Parathyroid adenoma (tissue), 2 donors: ENCODE measurements at regions not wholly inside any gene's neighbourhood (a gene's known extent, or its start where the extent isn't known, plus 50 kb on each side); places are given as distances from the start of the nearest gene placed in this dataset.

Source experiments
- H2AFZ ChIP-seq: fragments of 300-600 bp; sonication (generic); one replicate; pipeline ENCODE4 v1.7.0; 2017; ENCODE audit warnings: antibody characterized with exemption, mild to moderate bottlenecking
- H3K27ac ChIP-seq: fragments of 300-600 bp; sonication (generic); one replicate; pipeline ENCODE4 v1.7.0; 2017
- H3K27me3 ChIP-seq: fragments of 300-600 bp; sonication (generic); one replicate; pipeline ENCODE4 v1.7.0; 2017; ENCODE audit warnings: low read length; ENCODE audit not compliant: control insufficient read depth, insufficient read depth
- H3K36me3 ChIP-seq: fragments of 300-600 bp; sonication (generic); one replicate; pipeline ENCODE4 v1.7.0; 2017; ENCODE audit warnings: low read length; ENCODE audit not compliant: control insufficient read depth, insufficient read depth
- H3K4me1 ChIP-seq: fragments of 300-600 bp; sonication (generic); one replicate; pipeline ENCODE4 v1.7.0; 2017; ENCODE audit warnings: control low read depth
- H3K4me2 ChIP-seq: fragments of 300-600 bp; sonication (generic); one replicate; pipeline ENCODE4 v1.7.0; 2017; ENCODE audit warnings: low read length
- H3K4me3 ChIP-seq: fragments of 300-600 bp; sonication (generic); one replicate; pipeline ENCODE4 v1.7.0; 2017; ENCODE audit warnings: low read depth, low read length
- H3K79me2 ChIP-seq: fragments of 300-600 bp; sonication (generic); one replicate; pipeline ENCODE4 v1.7.0; 2017; ENCODE audit warnings: control low read depth
- H3K9ac ChIP-seq: fragments of 300-600 bp; sonication (generic); one replicate; pipeline ENCODE4 v1.7.0; 2017; ENCODE audit warnings: mild to moderate bottlenecking
- H3K9me3 ChIP-seq: fragments of 300-600 bp; sonication (generic); one replicate; pipeline ENCODE4 v1.7.0; 2017; ENCODE audit warnings: low read length; ENCODE audit not compliant: control insufficient read depth
- TF ChIP-seq, protein P1 (sequence below): fragments of 300-600 bp; sonication (generic); IDR thresholded peaks from one replicate; pipeline ENCODE4 v1.7.0; 2017; ENCODE audit warnings: antibody characterized with exemption, mild to moderate bottlenecking
- donor health status: primary hyperparathyroidism.

DNA sequence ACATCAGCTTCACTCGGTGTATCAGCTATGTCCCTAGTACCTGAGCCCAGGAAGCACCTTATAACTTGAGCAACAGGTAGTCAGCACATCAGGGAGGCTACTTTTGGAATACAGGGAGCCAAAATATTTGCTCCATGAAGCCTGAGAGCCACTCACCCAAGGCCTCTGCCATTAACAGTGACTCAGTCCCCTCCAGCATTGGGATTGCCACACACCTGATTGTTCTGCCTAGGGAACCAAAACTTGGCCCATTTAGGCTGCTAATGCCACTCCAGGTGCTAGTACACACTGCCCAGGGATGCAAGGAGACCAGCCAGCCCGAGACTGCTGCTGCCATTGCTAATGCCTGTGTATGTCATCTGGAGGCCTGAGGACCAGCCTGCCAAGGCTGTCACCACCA, 773.6 kb upstream of the TENM4 start:
- Histone ChIP-seq H3K4me2 (no peak overlapping the region), H3K36me3 (no peaks in the 10 kb centered on the region), H3K4me1 (no peaks in the 10 kb centered on the region), H3K9ac (no peak overlapping the region), H3K27me3 (no peaks in the 10 kb centered on the region), H3K79me2 (no peaks in the 10 kb centered on the region), H3K9me3 (no peaks in the 10 kb centered on the region), H3K27ac (no peak overlapping the region), H2AFZ (no peak overlapping the region), H3K4me3 (no peak overlapping the region)
- TF ChIP-seq, protein P1, sequence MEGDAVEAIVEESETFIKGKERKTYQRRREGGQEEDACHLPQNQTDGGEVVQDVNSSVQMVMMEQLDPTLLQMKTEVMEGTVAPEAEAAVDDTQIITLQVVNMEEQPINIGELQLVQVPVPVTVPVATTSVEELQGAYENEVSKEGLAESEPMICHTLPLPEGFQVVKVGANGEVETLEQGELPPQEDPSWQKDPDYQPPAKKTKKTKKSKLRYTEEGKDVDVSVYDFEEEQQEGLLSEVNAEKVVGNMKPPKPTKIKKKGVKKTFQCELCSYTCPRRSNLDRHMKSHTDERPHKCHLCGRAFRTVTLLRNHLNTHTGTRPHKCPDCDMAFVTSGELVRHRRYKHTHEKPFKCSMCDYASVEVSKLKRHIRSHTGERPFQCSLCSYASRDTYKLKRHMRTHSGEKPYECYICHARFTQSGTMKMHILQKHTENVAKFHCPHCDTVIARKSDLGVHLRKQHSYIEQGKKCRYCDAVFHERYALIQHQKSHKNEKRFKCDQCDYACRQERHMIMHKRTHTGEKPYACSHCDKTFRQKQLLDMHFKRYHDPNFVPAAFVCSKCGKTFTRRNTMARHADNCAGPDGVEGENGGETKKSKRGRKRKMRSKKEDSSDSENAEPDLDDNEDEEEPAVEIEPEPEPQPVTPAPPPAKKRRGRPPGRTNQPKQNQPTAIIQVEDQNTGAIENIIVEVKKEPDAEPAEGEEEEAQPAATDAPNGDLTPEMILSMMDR, result no peak

DNA sequence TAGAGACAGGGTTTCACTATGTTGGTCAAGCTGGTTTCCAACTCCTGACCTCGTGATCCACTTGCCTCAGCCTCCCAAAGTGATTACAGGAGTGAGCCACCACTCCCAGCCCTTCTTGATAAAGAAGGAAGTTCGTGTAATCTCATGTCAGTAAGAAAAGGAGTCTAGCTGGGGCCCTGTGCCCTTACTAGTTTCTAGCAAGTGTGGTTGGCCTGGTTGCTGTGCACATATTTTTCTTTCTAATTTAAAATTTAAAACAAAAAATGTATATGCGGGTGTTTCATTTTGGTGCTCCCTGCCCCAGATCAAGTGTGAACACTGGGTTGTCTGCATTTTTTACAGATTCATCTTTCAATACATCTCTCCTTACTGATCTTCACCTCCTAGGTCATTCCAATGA, 770.8 kb upstream of the TENM4 start:
- Histone ChIP-seq H3K79me2 (no peaks in the 10 kb centered on the region), H3K9me3 (no peaks in the 10 kb centered on the region), H3K36me3 (no peaks in the 10 kb centered on the region), H3K27ac (no peak overlapping the region), H3K4me2 (no peak overlapping the region), H3K4me1 (no peaks in the 10 kb centered on the region), H3K4me3 (no peak overlapping the region), H2AFZ (no peak overlapping the region), H3K9ac (no peak overlapping the region), H3K27me3 (no peaks in the 10 kb centered on the region)
- TF ChIP-seq, protein P1, result no peak

DNA sequence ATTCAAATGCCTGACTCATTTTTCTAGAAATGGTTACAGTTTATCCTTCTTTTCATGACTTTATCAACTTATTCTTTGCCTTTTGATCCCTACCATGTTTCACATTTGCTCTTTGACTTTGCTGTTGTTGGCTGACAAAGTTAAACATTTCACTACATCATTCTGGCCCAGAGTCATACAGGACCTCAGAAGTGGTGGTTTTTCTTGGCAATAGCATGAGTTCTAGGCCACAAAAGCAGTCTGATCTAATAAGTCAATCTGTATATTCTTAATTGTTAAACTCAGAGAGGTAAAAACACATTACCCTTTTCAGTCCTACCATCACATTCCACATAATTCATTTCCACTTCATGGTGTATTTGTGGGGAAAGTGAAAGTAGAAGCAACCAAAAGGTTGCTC, 763.2 kb upstream of the TENM4 start:
- H2AFZ ChIP-seq, result no peak overlapping the region
- H3K36me3 ChIP-seq, result no peaks in the 10 kb centered on the region
- H3K4me1 ChIP-seq, result no peaks in the 10 kb centered on the region
- no peaks in the 10 kb centered on the region for H3K9me3 ChIP-seq
- TF ChIP-seq, protein P1, result no peak
- H3K4me3 ChIP-seq, result no peak overlapping the region
- H3K27ac ChIP-seq, result no peak overlapping the region
- H3K4me2 ChIP-seq, result no peak overlapping the region
- H3K27me3 ChIP-seq, result no peaks in the 10 kb centered on the region
- H3K79me2 ChIP-seq, result no peaks in the 10 kb centered on the region
- no peak overlapping the region for H3K9ac ChIP-seq

DNA sequence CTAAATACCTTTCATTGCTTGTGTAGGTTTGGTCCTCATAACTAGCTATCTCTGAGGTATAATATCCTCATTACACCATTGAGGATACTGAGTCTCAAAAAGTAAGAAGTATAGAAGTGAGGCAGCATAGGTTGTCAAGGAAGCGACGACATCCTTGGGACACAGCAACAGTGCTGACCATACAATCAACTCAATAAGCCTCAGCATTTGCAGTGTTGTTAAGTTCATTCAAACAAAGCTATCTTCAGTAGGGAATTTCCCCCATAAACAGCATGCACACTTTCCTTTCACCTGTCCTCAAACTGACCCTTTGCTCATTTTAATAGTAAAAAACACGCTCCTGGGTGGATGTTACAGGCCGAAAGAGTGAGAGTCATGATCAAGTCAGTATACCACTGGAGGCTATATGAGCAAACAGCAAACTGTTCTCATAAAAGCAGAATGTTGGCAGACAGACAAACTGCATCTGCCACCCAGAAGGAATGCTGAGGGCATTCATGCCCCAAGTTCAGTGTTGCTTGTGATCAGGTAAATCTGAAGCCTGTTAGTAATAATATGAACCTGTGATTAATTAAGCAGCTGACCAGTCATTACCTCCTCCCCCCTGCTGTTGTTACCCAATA, 756.2 kb upstream of the TENM4 start:
- H3K4me3 ChIP-seq, result no peak overlapping the region
- no peak overlapping the region for H3K9ac ChIP-seq
- H2AFZ ChIP-seq, result no peak overlapping the region
- H3K27me3 ChIP-seq, result no peaks in the 10 kb centered on the region
- no peak overlapping the region for H3K27ac ChIP-seq
- TF ChIP-seq, protein P1, result no peak
- no peaks in the 10 kb centered on the region for H3K36me3 ChIP-seq
- no peak overlapping the region for H3K4me2 ChIP-seq
- H3K79me2 ChIP-seq, result no peaks in the 10 kb centered on the region
- H3K4me1 ChIP-seq, result no peaks in the 10 kb centered on the region
- no peaks in the 10 kb centered on the region for H3K9me3 ChIP-seq

DNA sequence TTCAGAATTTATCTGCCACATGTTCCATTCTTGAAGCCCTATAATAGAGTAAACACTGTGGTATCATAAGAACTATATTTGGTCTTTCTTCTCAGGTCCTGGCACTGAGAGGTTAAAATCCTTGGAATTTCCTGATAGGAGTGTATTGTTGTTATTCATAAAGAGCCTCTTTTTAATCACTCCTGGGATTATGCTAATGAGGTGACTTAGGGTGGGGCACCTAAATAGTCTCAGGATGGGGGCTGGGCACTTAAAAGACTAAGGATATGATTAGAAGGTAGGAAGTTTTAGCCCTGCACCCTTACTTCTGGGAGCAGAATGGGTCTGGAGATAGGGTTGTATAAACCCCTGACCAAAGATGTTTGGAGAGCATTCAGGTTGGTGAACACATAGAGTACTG, 755.2 kb upstream of the TENM4 start:
- H3K4me3 ChIP-seq, result no peak overlapping the region
- TF ChIP-seq, protein P1, result no peak

More for the DNA sequence above, 755.2 kb upstream of the TENM4 start:
- Histone ChIP-seq H3K9me3 (no peaks in the 10 kb centered on the region), H2AFZ (no peak overlapping the region), H3K27ac (no peak overlapping the region), H3K4me1 (no peaks in the 10 kb centered on the region), H3K9ac (no peak overlapping the region), H3K36me3 (no peaks in the 10 kb centered on the region), H3K79me2 (no peaks in the 10 kb centered on the region), H3K27me3 (no peaks in the 10 kb centered on the region), H3K4me2 (no peak overlapping the region)
